22Rv1 (cell line): ENCODE measurements at regions not wholly inside any gene's neighbourhood (a gene's known extent, or its start where the extent isn't known, plus 50 kb on each side); places are given as distances from the start of the nearest gene placed in this dataset.

Experiments used
- CTCF ChIP-seq: fragments of 450-650 bp; IDR thresholded peaks from 2 replicates; pipeline ENCODE4 v1.5.1; 2017; ENCODE audit warnings: mild to moderate bottlenecking
- ZFX ChIP-seq: fragments of 450-650 bp; IDR thresholded peaks from 2 replicates; pipeline ENCODE4 v1.6.1; 2017; ENCODE audit warnings: antibody characterized with exemption, borderline replicate concordance

- TF ChIP-seq CTCF (no peak), ZFX (no peak)
These were observed 1278.0 kb downstream of the OTOL1 start for GRCh38 chr3:162774613-162775100.
